ENCODE measurements at regions not wholly inside any gene's neighbourhood (a gene's known extent, or its start where the extent isn't known, plus 50 kb on each side); places are given as distances from the start of the nearest gene placed in this dataset.

- H4K8ac ChIP-seq (ENCODE audit: low read length): no peak overlapping the region
- H2AFZ ChIP-seq (ENCODE audit: low read depth, low read length): no peak overlapping the region
- H2BK12ac ChIP-seq (ENCODE audit: low read length in 2 of 2): no peak overlapping the region
- H3K23ac ChIP-seq (ENCODE audit: low read length in 2 of 2): no peak overlapping the region
- H3K18ac ChIP-seq (ENCODE audit: low read depth in 1 of 2, low read length in 2 of 2): no peak overlapping the region
- no peak overlapping the region for H3K4me3 ChIP-seq (ENCODE audit: insufficient read depth in 1 of 2, low read depth in 1 of 2, low read length in 2 of 2)
- H2BK120ac ChIP-seq (ENCODE audit: low read depth, low read length): no peak overlapping the region
- H2AK5ac ChIP-seq (ENCODE audit: low read length, severe bottlenecking): no peak overlapping the region
- no peak for DNase-seq
- H2BK15ac ChIP-seq (ENCODE audit: low read depth, poor library complexity, severe bottlenecking): no peak overlapping the region
- H3K4ac ChIP-seq (ENCODE audit: low read depth in 1 of 2, low read length in 2 of 2): no peak overlapping the region
- H3K4me1 ChIP-seq (ENCODE audit: control insufficient read depth, insufficient read depth, low read depth, low read length): no peaks in the 10 kb centered on the region
- no peak overlapping the region for H3K14ac ChIP-seq (ENCODE audit: low read length in 2 of 2)
- H3K4me2 ChIP-seq (ENCODE audit: low read length, poor library complexity, severe bottlenecking): no peak overlapping the region
- no peaks in the 10 kb centered on the region for H3K79me1 ChIP-seq (replicated peaks; ENCODE audit: low read length, poor library complexity, severe bottlenecking)
- no peak overlapping the region for H2BK5ac ChIP-seq (ENCODE audit: low read depth, low read length, poor library complexity, severe bottlenecking)
- no peaks in the 10 kb centered on the region for H3K36me3 ChIP-seq (ENCODE audit: control insufficient read depth in 1 of 2, insufficient read depth in 2 of 2, low read depth in 1 of 2, low read length in 2 of 2)
- 95% methylated on average over 2 of the region's 2 CpGs for WGBS
- no peaks in the 10 kb centered on the region for H3K27me3 ChIP-seq (ENCODE audit: control insufficient read depth in 1 of 2, insufficient read depth in 1 of 2, low read length in 2 of 2)
- H3K9me3 ChIP-seq (ENCODE audit: control insufficient read depth, low read length): no peaks in the 10 kb centered on the region
- H3K27ac ChIP-seq (ENCODE audit: low read length, poor library complexity, severe bottlenecking): no peak overlapping the region
- no peak overlapping the region for H4K91ac ChIP-seq (ENCODE audit: low read length)
- no peak overlapping the region for H3K9ac ChIP-seq (ENCODE audit: low read length)
These were observed 144.7 kb upstream of the UST start for GRCh38 chr6:148602136-148602535.

- Histone ChIP-seq H3K18ac (ENCODE audit: low read depth in 1 of 2, low read length in 2 of 2) (no peak overlapping the region), H3K23ac (ENCODE audit: low read length in 2 of 2) (no peak overlapping the region), H4K8ac (ENCODE audit: low read length) (no peak overlapping the region), H2BK120ac (ENCODE audit: low read depth, low read length) (no peak overlapping the region), H3K9ac (ENCODE audit: low read length) (no peak overlapping the region), H3K4me1 (ENCODE audit: control insufficient read depth, insufficient read depth, low read depth, low read length) (no peaks in the 10 kb centered on the region), H3K4ac (ENCODE audit: low read depth in 1 of 2, low read length in 2 of 2) (no peak overlapping the region), H2AK5ac (ENCODE audit: low read length, severe bottlenecking) (no peak overlapping the region), H2BK15ac (ENCODE audit: low read depth, poor library complexity, severe bottlenecking) (no peak overlapping the region), H3K14ac (ENCODE audit: low read length in 2 of 2) (no peak overlapping the region), H3K27me3 (ENCODE audit: control insufficient read depth in 1 of 2, insufficient read depth in 1 of 2, low read length in 2 of 2) (peaks cover 0 to 8% of the 10 kb centered on the region in 2 experiments), H3K4me2 (ENCODE audit: low read length, poor library complexity, severe bottlenecking) (no peak overlapping the region), H2BK5ac (ENCODE audit: low read depth, low read length, poor library complexity, severe bottlenecking) (no peak overlapping the region), H3K27ac (ENCODE audit: low read length, poor library complexity, severe bottlenecking) (no peak overlapping the region), H2AFZ (ENCODE audit: low read depth, low read length) (no peak overlapping the region), H4K91ac (ENCODE audit: low read length) (no peak overlapping the region), H3K4me3 (ENCODE audit: insufficient read depth in 1 of 2, low read depth in 1 of 2, low read length in 2 of 2) (no peak overlapping the region), H3K9me3 (ENCODE audit: control insufficient read depth, low read length) (no peaks in the 10 kb centered on the region), H3K36me3 (ENCODE audit: control insufficient read depth in 1 of 2, insufficient read depth in 2 of 2, low read depth in 1 of 2, low read length in 2 of 2) (no peaks in the 10 kb centered on the region), H3K79me1 (replicated peaks; ENCODE audit: low read length, poor library complexity, severe bottlenecking) (no peaks in the 10 kb centered on the region), H2BK12ac (ENCODE audit: low read length in 2 of 2) (no peak overlapping the region)
- 89% methylated on average over 9 of the region's 10 CpGs for WGBS
- DNase-seq: peak; percentile 42
These were observed 138.5 kb upstream of the UST start for GRCh38 chr6:148608199-148608951.

DNA sequence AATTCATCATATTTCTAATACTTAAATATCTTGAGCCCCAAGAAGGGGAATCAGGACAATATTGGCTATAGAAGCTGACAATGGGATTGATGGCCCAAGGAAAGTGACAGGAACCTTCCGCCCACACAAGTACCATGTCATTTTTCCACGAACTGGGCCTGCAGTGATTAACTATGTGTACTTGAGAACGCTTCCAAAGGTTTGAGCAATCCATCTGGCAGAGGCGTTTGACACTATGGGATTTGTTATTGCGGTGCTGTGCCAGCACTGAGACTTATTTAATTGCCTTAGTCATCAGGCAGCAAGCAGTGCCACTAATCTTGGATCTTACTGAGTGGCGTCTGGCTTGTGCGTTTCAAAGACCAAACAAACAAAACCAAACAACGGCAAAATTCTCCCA is 135.6 kb upstream of the UST start:
- Histone ChIP-seq H2BK12ac (ENCODE audit: low read length in 2 of 2) (no peak overlapping the region), H3K9me3 (ENCODE audit: control insufficient read depth, low read length) (no peaks in the 10 kb centered on the region), H4K91ac (ENCODE audit: low read length) (no peak overlapping the region), H3K4me3 (ENCODE audit: insufficient read depth in 1 of 2, low read depth in 1 of 2, low read length in 2 of 2) (peak overlapping the region in 1 of 2 experiments; percentile 39), H2BK15ac (ENCODE audit: low read depth, poor library complexity, severe bottlenecking) (no peak overlapping the region), H2AK5ac (ENCODE audit: low read length, severe bottlenecking) (no peak overlapping the region), H2BK120ac (ENCODE audit: low read depth, low read length) (no peak overlapping the region), H4K8ac (ENCODE audit: low read length) (no peak overlapping the region), H3K23ac (ENCODE audit: low read length in 2 of 2) (no peak overlapping the region), H3K27me3 (ENCODE audit: control insufficient read depth in 1 of 2, insufficient read depth in 1 of 2, low read length in 2 of 2) (peaks cover 0 to 15% of the 10 kb centered on the region in 2 experiments), H3K18ac (ENCODE audit: low read depth in 1 of 2, low read length in 2 of 2) (no peak overlapping the region), H2AFZ (ENCODE audit: low read depth, low read length) (no peak overlapping the region), H3K9ac (ENCODE audit: low read length) (no peak overlapping the region), H3K4ac (ENCODE audit: low read depth in 1 of 2, low read length in 2 of 2) (no peak overlapping the region), H2BK5ac (ENCODE audit: low read depth, low read length, poor library complexity, severe bottlenecking) (no peak overlapping the region), H3K4me1 (ENCODE audit: control insufficient read depth, insufficient read depth, low read depth, low read length) (no peaks in the 10 kb centered on the region), H3K79me1 (replicated peaks; ENCODE audit: low read length, poor library complexity, severe bottlenecking) (no peaks in the 10 kb centered on the region), H3K27ac (ENCODE audit: low read length, poor library complexity, severe bottlenecking) (no peak overlapping the region), H3K36me3 (ENCODE audit: control insufficient read depth in 1 of 2, insufficient read depth in 2 of 2, low read depth in 1 of 2, low read length in 2 of 2) (no peaks in the 10 kb centered on the region), H3K4me2 (ENCODE audit: low read length, poor library complexity, severe bottlenecking) (no peak overlapping the region), H3K14ac (ENCODE audit: low read length in 2 of 2) (no peak overlapping the region)
- WGBS: 25% methylated on average over 8 of the region's 8 CpGs
- DNase-seq: peak; percentile 76

DNA sequence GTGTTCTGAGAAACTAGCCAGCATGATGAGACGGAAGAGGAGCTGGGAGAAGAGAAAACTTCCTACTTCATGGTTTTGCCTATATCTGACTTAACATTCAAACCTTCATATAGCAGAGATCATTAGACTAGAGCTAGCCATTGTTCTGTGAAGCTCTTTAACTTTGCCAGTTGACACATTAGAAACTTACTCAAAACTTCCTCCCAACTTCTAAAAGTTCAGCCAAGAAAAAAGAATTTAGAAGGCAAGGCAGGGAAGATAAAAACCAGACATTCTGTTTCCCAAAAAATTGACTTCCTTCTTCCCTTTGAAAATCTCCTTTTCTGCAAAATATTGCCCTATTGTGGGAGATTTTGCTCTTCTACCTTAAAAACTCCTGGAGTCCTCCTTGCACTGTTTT is 134.8 kb upstream of the UST start:
- Histone ChIP-seq H3K79me1 (replicated peaks; ENCODE audit: low read length, poor library complexity, severe bottlenecking) (no peaks in the 10 kb centered on the region), H2BK12ac (ENCODE audit: low read length in 2 of 2) (no peak overlapping the region), H3K9ac (ENCODE audit: low read length) (no peak overlapping the region), H4K8ac (ENCODE audit: low read length) (no peak overlapping the region), H2AFZ (ENCODE audit: low read depth, low read length) (no peak overlapping the region), H3K9me3 (ENCODE audit: control insufficient read depth, low read length) (no peaks in the 10 kb centered on the region), H3K4me2 (ENCODE audit: low read length, poor library complexity, severe bottlenecking) (no peak overlapping the region), H3K36me3 (ENCODE audit: control insufficient read depth in 1 of 2, insufficient read depth in 2 of 2, low read depth in 1 of 2, low read length in 2 of 2) (no peaks in the 10 kb centered on the region), H3K4me3 (ENCODE audit: insufficient read depth in 1 of 2, low read depth in 1 of 2, low read length in 2 of 2) (peak overlapping the region in 1 of 2 experiments; percentile 39), H4K91ac (ENCODE audit: low read length) (no peak overlapping the region), H3K27me3 (ENCODE audit: control insufficient read depth in 1 of 2, insufficient read depth in 1 of 2, low read length in 2 of 2) (peaks cover 0 to 15% of the 10 kb centered on the region in 2 experiments), H3K18ac (ENCODE audit: low read depth in 1 of 2, low read length in 2 of 2) (no peak overlapping the region), H2BK5ac (ENCODE audit: low read depth, low read length, poor library complexity, severe bottlenecking) (no peak overlapping the region), H2BK15ac (ENCODE audit: low read depth, poor library complexity, severe bottlenecking) (no peak overlapping the region), H3K23ac (ENCODE audit: low read length in 2 of 2) (no peak overlapping the region), H2BK120ac (ENCODE audit: low read depth, low read length) (no peak overlapping the region), H3K14ac (ENCODE audit: low read length in 2 of 2) (no peak overlapping the region), H2AK5ac (ENCODE audit: low read length, severe bottlenecking) (no peak overlapping the region), H3K4me1 (ENCODE audit: control insufficient read depth, insufficient read depth, low read depth, low read length) (no peaks in the 10 kb centered on the region), H3K4ac (ENCODE audit: low read depth in 1 of 2, low read length in 2 of 2) (no peak overlapping the region), H3K27ac (ENCODE audit: low read length, poor library complexity, severe bottlenecking) (no peak overlapping the region)
- WGBS: 100% methylated on average over 1 of the region's 1 CpG
- no peak for DNase-seq

Measured in mesenchymal stem cell (in vitro differentiated cells and primary cell).